Esophagus (tissue), 2 donors: ENCODE measurements at regions not wholly inside any gene's neighbourhood (a gene's known extent, or its start where the extent isn't known, plus 50 kb on each side); places are given as distances from the start of the nearest gene placed in this dataset.
"Not testable (repeated sequence)": the region's sequence is repeated elsewhere in the genome, so short reads cannot be mapped to it uniquely, and the experiment has no call there.

ENCODE experiments used
- H3K27ac ChIP-seq, 2 donors: one replicate each; pipeline ENCODE4 v1.5.1; 2013; ENCODE audit warnings: low read depth in 2 of 2, mild to moderate bottlenecking in 2 of 2, inconsistent platforms in 1 of 2, low read length in 1 of 2, moderate library complexity in 1 of 2
- H3K27me3 ChIP-seq, 2 donors: one replicate each; pipeline ENCODE4 v1.6.1; 2013; ENCODE audit warnings: low read length in 2 of 2, control low read depth in 1 of 2, mild to moderate bottlenecking in 1 of 2; ENCODE audit not compliant: insufficient read depth in 2 of 2, control insufficient read depth in 1 of 2
- H3K36me3 ChIP-seq, 2 donors: one replicate each; pipeline ENCODE4 v1.6.1; 2013; ENCODE audit warnings: low read length in 1 of 2; ENCODE audit not compliant: control insufficient read depth in 2 of 2, insufficient read depth in 2 of 2
- H3K4me1 ChIP-seq, 2 donors: one replicate each; pipeline ENCODE4 v1.6.1; 2013; ENCODE audit warnings: low read length in 1 of 2; ENCODE audit not compliant: control insufficient read depth in 2 of 2, insufficient read depth in 2 of 2
- H3K4me3 ChIP-seq, 2 donors: one replicate each; pipeline ENCODE4 v1.5.1; 2013; ENCODE audit warnings: low read length in 2 of 2, mild to moderate bottlenecking in 2 of 2, low read depth in 1 of 2, moderate library complexity in 1 of 2
- H3K9me3 ChIP-seq, 2 donors: one replicate each; pipeline ENCODE4 v1.6.1; 2013; ENCODE audit warnings: mild to moderate bottlenecking in 2 of 2, low read depth in 1 of 2, low read length in 1 of 2, moderate library complexity in 1 of 2; ENCODE audit not compliant: control insufficient read depth in 2 of 2, insufficient read depth in 1 of 2
- WGBS, 2 donors: extraction: QIAGEN DNeasy Blood & Tissue Kit; methylation state at CpG; one replicate each; pipeline ENCODE4 v1.1.7; 2013; 5-methylcytosine and 5-hydroxymethylcytosine counted together
- donor health status: healthy with polysubstance abuse.
- donor health status: Bipolar disorder and iron deficiency.

- H3K27ac ChIP-seq, H3K27me3 ChIP-seq, H3K4me3 ChIP-seq, H3K4me1 ChIP-seq, H3K36me3 ChIP-seq: not testable (repeated sequence)
- peaks cover 15 to 24% of the 10 kb centered on the region in 2 donors for H3K9me3 ChIP-seq
- 47 to 57% methylated on average over 3 of the region's 3 CpGs for WGBS, 2 donors
Measured at GRCh38 chr15:20284891-20285535, 256.6 kb downstream of the GOLGA6L6 start.

GRCh38 chr15:20283651-20284050 lies 257.9 kb downstream of the GOLGA6L6 start:
- 52 to 55% methylated on average over 3 of the region's 3 CpGs for WGBS, 2 donors
- not testable (repeated sequence) for H3K4me1 ChIP-seq, H3K36me3 ChIP-seq, H3K4me3 ChIP-seq, H3K27ac ChIP-seq, H3K27me3 ChIP-seq
- H3K9me3 ChIP-seq = peaks cover 16 to 24% of the 10 kb centered on the region in 2 donors

GRCh38 chr15:20282491-20282943 lies 259.1 kb downstream of the GOLGA6L6 start:
- 83 to 85% methylated on average over 29 of the region's 29 CpGs for WGBS, 2 donors
- not testable (repeated sequence) for H3K4me3 ChIP-seq, H3K27me3 ChIP-seq, H3K4me1 ChIP-seq, H3K27ac ChIP-seq, H3K36me3 ChIP-seq
- H3K9me3 ChIP-seq = peaks cover 16 to 27% of the 10 kb centered on the region in 2 donors

GRCh38 chr15:20281567-20282275 lies 259.9 kb downstream of the GOLGA6L6 start:
- not testable (repeated sequence) for H3K27me3 ChIP-seq, H3K36me3 ChIP-seq, H3K27ac ChIP-seq, H3K4me3 ChIP-seq, H3K4me1 ChIP-seq
- H3K9me3 ChIP-seq = peaks cover 22 to 29% of the 10 kb centered on the region in 2 donors
- WGBS, 2 donors = 67 to 76% methylated on average over 7 of the region's 7 CpGs

- peaks cover 24 to 35% of the 10 kb centered on the region in 2 donors for H3K9me3 ChIP-seq
- no peak overlapping the region for H3K27ac ChIP-seq
- H3K27me3 ChIP-seq = no peaks in the 10 kb centered on the region
- no peaks in the 10 kb centered on the region for H3K36me3 ChIP-seq
- WGBS, 2 donors = 79 to 80% methylated on average over 16 of the region's 16 CpGs
- H3K4me1 ChIP-seq = no peaks in the 10 kb centered on the region
- H3K4me3 ChIP-seq = no peak overlapping the region
Measured at GRCh38 chr15:20280933-20281463, 260.6 kb downstream of the GOLGA6L6 start.

GRCh38 chr15:20280141-20280932 lies 261.3 kb downstream of the GOLGA6L6 start:
- H3K4me3 ChIP-seq, H3K4me1 ChIP-seq, H3K27ac ChIP-seq, H3K27me3 ChIP-seq, H3K36me3 ChIP-seq: not testable (repeated sequence)
- H3K9me3 ChIP-seq = peaks cover 24 to 35% of the 10 kb centered on the region in 2 donors
- WGBS, 2 donors = 72 to 76% methylated on average over 13 of the region's 13 CpGs

GRCh38 chr15:20279056-20279455 lies 262.5 kb downstream of the GOLGA6L6 start:
- not testable (repeated sequence) for H3K4me3 ChIP-seq, H3K4me1 ChIP-seq, H3K27ac ChIP-seq, H3K27me3 ChIP-seq, H3K36me3 ChIP-seq
- peaks cover 25 to 38% of the 10 kb centered on the region in 2 donors for H3K9me3 ChIP-seq
- WGBS, 2 donors = 52 to 56% methylated on average over 4 of the region's 4 CpGs

- H3K27ac ChIP-seq, H3K27me3 ChIP-seq, H3K4me3 ChIP-seq, H3K36me3 ChIP-seq, H3K4me1 ChIP-seq: not testable (repeated sequence)
- 18 to 29% methylated on average over 1 of the region's 1 CpG for WGBS, 2 donors
- peaks cover 27 to 41% of the 10 kb centered on the region in 2 donors for H3K9me3 ChIP-seq
Measured at GRCh38 chr15:20278376-20278775, 263.2 kb downstream of the GOLGA6L6 start.

GRCh38 chr15:20277451-20277850 lies 264.1 kb downstream of the GOLGA6L6 start:
- not testable (repeated sequence) for H3K27ac ChIP-seq, H3K4me3 ChIP-seq, H3K27me3 ChIP-seq, H3K36me3 ChIP-seq, H3K4me1 ChIP-seq
- WGBS, 2 donors = 78 to 88% methylated on average over 3 of the region's 3 CpGs
- peaks cover 28 to 48% of the 10 kb centered on the region in 2 donors for H3K9me3 ChIP-seq
